ENCODE measurements at regions not wholly inside any gene's neighbourhood (a gene's known extent, or its start where the extent isn't known, plus 50 kb on each side); places are given as distances from the start of the nearest gene placed in this dataset.
"Not testable (repeated sequence)": the region's sequence is repeated elsewhere in the genome, so short reads cannot be mapped to it uniquely, and the experiment has no call there.

- no peak for DNase-seq (ENCODE audit: low read depth)
- TF ChIP-seq CTCF (conservative IDR thresholded peaks at IDR 0.05; ENCODE audit: low read length) = no peak
- no peak overlapping the region for H3K4me3 ChIP-seq (ENCODE audit: low read length)
Observed at GRCh38 chr10:16231734-16232435, 204.9 kb upstream of the PTER start.

GRCh38 chr10:16232441-16232840 is 204.4 kb upstream of the PTER start:
- H3K4me3 ChIP-seq (ENCODE audit: low read length) = no peak overlapping the region
- DNase-seq (ENCODE audit: low read depth) = no peak
- TF ChIP-seq CTCF (conservative IDR thresholded peaks at IDR 0.05; ENCODE audit: low read length) = no peak

GRCh38 chr10:16234916-16235315 is 201.9 kb upstream of the PTER start:
- no peak for TF ChIP-seq CTCF (conservative IDR thresholded peaks at IDR 0.05; ENCODE audit: low read length)
- DNase-seq (ENCODE audit: low read depth) = no peak
- no peak overlapping the region for H3K4me3 ChIP-seq (ENCODE audit: low read length)

GRCh38 chr10:16242446-16242845 is 194.4 kb upstream of the PTER start:
- no peak for TF ChIP-seq CTCF (conservative IDR thresholded peaks at IDR 0.05; ENCODE audit: low read length)
- DNase-seq (ENCODE audit: low read depth) = no peak
- H3K4me3 ChIP-seq (ENCODE audit: low read length) = no peak overlapping the region

GRCh38 chr10:16242859-16243613 is 193.8 kb upstream of the PTER start:
- DNase-seq (ENCODE audit: low read depth) = no peak
- H3K4me3 ChIP-seq (ENCODE audit: low read length) = no peak overlapping the region
- no peak for TF ChIP-seq CTCF (conservative IDR thresholded peaks at IDR 0.05; ENCODE audit: low read length)

GRCh38 chr10:16250136-16250535 is 186.7 kb upstream of the PTER start:
- not testable (repeated sequence) for DNase-seq (ENCODE audit: low read depth); H3K4me3 ChIP-seq (ENCODE audit: low read length)

- DNase-seq (ENCODE audit: low read depth) = no peak
- no peak overlapping the region for H3K4me3 ChIP-seq (ENCODE audit: low read length)
- TF ChIP-seq CTCF (conservative IDR thresholded peaks at IDR 0.05; ENCODE audit: low read length) = no peak
Observed at GRCh38 chr10:16256336-16256735, 180.5 kb upstream of the PTER start.
